ENCODE measurements at regions not wholly inside any gene's neighbourhood (a gene's known extent, or its start where the extent isn't known, plus 50 kb on each side); places are given as distances from the start of the nearest gene placed in this dataset.

- TF ChIP-seq CTCF (IDR thresholded peaks at IDR 0.05 in 8 of 11, conservative IDR thresholded peaks at IDR 0.05 in 3 of 11) (no peak), POLR2A (IDR thresholded peaks at IDR 0.05) (no peak)
Measured at GRCh38 chr16:73546341-73546845, 498.5 kb upstream of the ZFHX3 start.

Data from spleen (tissue), 7 donors.